Heart right ventricle (tissue), 16 donors: ENCODE measurements at regions not wholly inside any gene's neighbourhood (a gene's known extent, or its start where the extent isn't known, plus 50 kb on each side); places are given as distances from the start of the nearest gene placed in this dataset.
"Not testable (repeated sequence)": the region's sequence is repeated elsewhere in the genome, so short reads cannot be mapped to it uniquely, and the experiment has no call there.

Experiments used
- ATAC-seq, 8 donors: fragments of 200-7000 bp; cut with Tn5 transposase; one replicate each; pipeline ENCODE4 v1.9.1; 2020; ENCODE audit warnings: mild to moderate bottlenecking in 8 of 8, moderate library complexity in 8 of 8, moderate number of reproducible peaks in 1 of 8
- DNase-seq, 2 donors: peaks; one replicate each; pipeline ENCODE4 v3.0.0-alpha.2; 2020
- H3K27ac ChIP-seq, 10 donors: fragments of 200-600 bp; sonication (generic) in 2 of 10; one replicate each; pipeline versions ENCODE4 v1.5.0 to v1.8.0; 2020 to 2022; ENCODE audit warnings: mild to moderate bottlenecking in 3 of 10
- H3K27me3 ChIP-seq, 7 donors: fragments of 200-600 bp; one replicate each; pipeline ENCODE4 v1.8.0; 2021 to 2022; ENCODE audit warnings: mild to moderate bottlenecking in 2 of 7
- H3K36me3 ChIP-seq, 9 donors: fragments of 200-600 bp; sonication (generic) in 1 of 9; one replicate each; pipeline versions ENCODE4 v1.5.0 to v1.8.0; 2020 to 2022; ENCODE audit warnings: mild to moderate bottlenecking in 2 of 9
- H3K4me1 ChIP-seq, 9 donors: fragments of 200-600 bp; sonication (generic) in 1 of 9; one replicate each; pipeline versions ENCODE4 v1.5.0 to v1.8.0; 2020 to 2022; ENCODE audit warnings: mild to moderate bottlenecking in 4 of 9
- H3K4me3 ChIP-seq, 10 donors: fragments of 200-600 bp; sonication (generic) in 2 of 10; one replicate each; pipeline versions ENCODE4 v1.5.0 to v1.8.0; 2020 to 2022; ENCODE audit warnings: mild to moderate bottlenecking in 7 of 10, moderate library complexity in 2 of 10
- H3K9me3 ChIP-seq, 11 donors: fragments of 200-600 bp in 10 of 11; sonication (generic) in 2 of 11; one replicate each; pipeline versions ENCODE4 v1.5.0 to v1.8.0; 2013 to 2022; ENCODE audit warnings: mild to moderate bottlenecking in 2 of 11, control low read depth in 1 of 11, moderate library complexity in 1 of 11
- CTCF ChIP-seq, 9 donors: fragments of 200-600 bp; sonication (generic) in 2 of 9; IDR thresholded peaks; one replicate each; pipeline versions ENCODE4 v1.5.0 to v1.8.0; 2021 to 2022; ENCODE audit warnings: antibody characterized with exemption in 9 of 9, mild to moderate bottlenecking in 5 of 9, moderate library complexity in 1 of 9
- WGBS, 2 donors: extraction: QIAGEN DNeasy Blood & Tissue Kit; methylation state at CpG; one replicate each; pipeline ENCODE4 v1.1.7; 2013; ENCODE audit warnings: inconsistent platforms in 1 of 2; 5-methylcytosine and 5-hydroxymethylcytosine counted together
- intact Hi-C, 10 donors: fragments of 100-400 bp; cut with DNase I; formaldehyde crosslinking; loops; one replicate each; pipeline versions ENCODE4 v1.11.1 to v1.14.2; 2022
- donor health status: Arrhythmogenic right ventricular cardiomyopathy.
- donor health status: ischemic (EF 13 %, LVEDD 7.1; RV severe dilation, severe dysfunction).
- donor health status: healthy with polysubstance abuse.
- donor health status: DM: no; HTN: yes; CAD: no.
- donor health status: DM: no; HTN: no; CAD: no.
- donor health status: ischemic (EF 25% LVEDD 6.9; RV normal size, moderate dysfunction).
- donor health status: ischemic (EF 25% LVEDD 5.7; RV mildly dilated, moderate dysfunction).
- donor health status: healthy.
- donor health status: DM: yes; HTN: yes; CAD: no.
- donor health status: Ischemic cardiomyopathy.
- donor health status: ischemic (EF 35%, LVEDD 5.7; RV mildly dilated, moderate dysfunction).
- donor health status: nonischemic (EF 11% LVEDD 7.7; RV severe dilation, severe dysfunction).
- donor health status: DM: yes; HTN: yes; CAD: no.
- donor health status: PGD.
- donor health status: ischemic (EF 29% LVEDD 5.4; RV normal size, mild dysfunction).
- donor health status: nonischemic (EF 23%, LVEDD 6.1; RV moderate dilation, normal function).

GRCh38 chr13:78540058-78540457 is 63.3 kb downstream of the POU4F1 start:
- intact Hi-C loops = no loop called here
- no peak for ATAC-seq
- Histone ChIP-seq H3K9me3 (peaks cover 0 to 6% (median 0%) of the 10 kb centered on the region in 11 donors), H3K27me3 (peaks cover 0 to 8% (median 0%) of the 10 kb centered on the region in 7 donors), H3K27ac (no peak overlapping the region), H3K4me3 (no peak overlapping the region), H3K4me1 (no peaks in the 10 kb centered on the region), H3K36me3 (no peaks in the 10 kb centered on the region)
- WGBS, 2 donors = 51 to 55% methylated on average over 2 of the region's 2 CpGs
- no peak for TF ChIP-seq CTCF (IDR thresholded peaks at IDR 0.05)
- no peak for DNase-seq

- H3K4me1 ChIP-seq, H3K27me3 ChIP-seq, ATAC-seq, DNase-seq, H3K36me3 ChIP-seq, intact Hi-C loops, H3K27ac ChIP-seq, H3K4me3 ChIP-seq: not testable (repeated sequence)
- H3K9me3 ChIP-seq = peaks cover 0 to 18% (median 0%) of the 10 kb centered on the region in 11 donors
- WGBS, 2 donors = 83 to 90% methylated on average over 8 of the region's 8 CpGs
Measured at GRCh38 chr13:78526044-78526443, 77.3 kb downstream of the POU4F1 start.

GRCh38 chr13:78524936-78525335 is 78.4 kb downstream of the POU4F1 start:
- WGBS, 2 donors = 14% methylated on average over 1 of the region's 1 CpG
- H3K27me3 ChIP-seq = peaks cover 0 to 3% (median 0%) of the 10 kb centered on the region in 7 donors
- H3K36me3 ChIP-seq = no peaks in the 10 kb centered on the region
- no peaks in the 10 kb centered on the region for H3K4me1 ChIP-seq
- ATAC-seq (no peak), DNase-seq (no peak)
- no peak for TF ChIP-seq CTCF (IDR thresholded peaks at IDR 0.05)
- no peak overlapping the region for H3K27ac ChIP-seq
- intact Hi-C loops = no loop called here
- peaks cover 0 to 15% (median 0%) of the 10 kb centered on the region in 11 donors for H3K9me3 ChIP-seq
- no peak overlapping the region for H3K4me3 ChIP-seq

GRCh38 chr13:78521091-78521490 is 82.3 kb downstream of the POU4F1 start:
- DNase-seq (no peak), ATAC-seq (no peak)
- no peak for TF ChIP-seq CTCF (IDR thresholded peaks at IDR 0.05)
- Histone ChIP-seq H3K9me3 (peaks cover 0 to 31% (median 0%) of the 10 kb centered on the region in 11 donors), H3K27me3 (peaks cover 0 to 2% (median 0%) of the 10 kb centered on the region in 7 donors), H3K27ac (no peak overlapping the region), H3K4me3 (no peak overlapping the region), H3K36me3 (no peaks in the 10 kb centered on the region), H3K4me1 (no peaks in the 10 kb centered on the region)
- WGBS, 2 donors = 90 to 94% methylated on average over 6 of the region's 6 CpGs
- intact Hi-C loops = no loop called here

GRCh38 chr13:78520425-78520824 is 82.9 kb downstream of the POU4F1 start:
- intact Hi-C loops = no loop called here
- H3K27me3 ChIP-seq = no peaks in the 10 kb centered on the region
- WGBS, 2 donors = 66 to 71% methylated on average over 2 of the region's 2 CpGs
- DNase-seq (no peak), ATAC-seq (no peak)
- no peak for TF ChIP-seq CTCF (IDR thresholded peaks at IDR 0.05)
- no peak overlapping the region for H3K27ac ChIP-seq
- peaks cover 0 to 27% (median 0%) of the 10 kb centered on the region in 11 donors for H3K9me3 ChIP-seq
- no peaks in the 10 kb centered on the region for H3K4me1 ChIP-seq
- H3K4me3 ChIP-seq = no peak overlapping the region
- H3K36me3 ChIP-seq = no peaks in the 10 kb centered on the region

GRCh38 chr13:78518482-78518881 is 84.9 kb downstream of the POU4F1 start:
- ATAC-seq, H3K27me3 ChIP-seq, H3K4me1 ChIP-seq, H3K27ac ChIP-seq, intact Hi-C loops, H3K4me3 ChIP-seq, H3K36me3 ChIP-seq, DNase-seq: not testable (repeated sequence)
- WGBS, 2 donors = 88 to 89% methylated on average over 7 of the region's 7 CpGs
- peaks cover 0 to 27% (median 0%) of the 10 kb centered on the region in 11 donors for H3K9me3 ChIP-seq
